Activated CD8-positive, alpha-beta T cell treated with anti-CD3 and anti-CD28 coated beads for 36 hours (primary cell): ENCODE measurements at regions not wholly inside any gene's neighbourhood (a gene's known extent, or its start where the extent isn't known, plus 50 kb on each side); places are given as distances from the start of the nearest gene placed in this dataset.

Experiments used
- ATAC-seq: fragments of 200-7000 bp; cut with Tn5 transposase; one replicate; pipeline ENCODE4 v1.10.0; 2021; ENCODE audit warnings: mild to moderate bottlenecking, moderate library complexity
- CTCF ChIA-PET: fragments of 350-600 bp; sonication (Branson Sonifier 250); formaldehyde crosslinking; loops from one replicate; lab custom pipeline; 2021; ENCODE audit warnings: antibody characterized with exemption; lab: Charles Lee
- POLR2A ChIA-PET: fragments of 350-600 bp; sonication (Branson Sonifier 250); formaldehyde crosslinking; loops from one replicate; lab custom pipeline; 2021; ENCODE audit warnings: antibody characterized with exemption; lab: Charles Lee
- DNase-seq: peaks from one replicate; pipeline ENCODE4 v3.0.0-alpha.2; 2020
- H3K27ac Mint-ChIP-seq: one replicate; pipeline ENCODE4 v1.8.0; 2021; ENCODE audit warnings: mild to moderate bottlenecking, mixed read lengths
- H3K27me3 Mint-ChIP-seq: one replicate; pipeline ENCODE4 v1.8.0; 2021; ENCODE audit warnings: mixed read lengths
- H3K36me3 Mint-ChIP-seq: one replicate; pipeline ENCODE4 v1.8.0; 2021; ENCODE audit warnings: low read depth, mixed read lengths
- H3K4me1 Mint-ChIP-seq: one replicate; pipeline ENCODE4 v1.8.0; 2021; ENCODE audit warnings: low read depth, mixed read lengths
- H3K4me3 Mint-ChIP-seq: one replicate; pipeline ENCODE4 v1.8.0; 2021; ENCODE audit warnings: mild to moderate bottlenecking, moderate library complexity, mixed read lengths
- H3K9me3 Mint-ChIP-seq: one replicate; pipeline ENCODE4 v1.8.0; 2021; ENCODE audit warnings: mixed read lengths
- intact Hi-C: fragments of 100-400 bp; cut with micrococcal nuclease; formaldehyde crosslinking; loops from one replicate; pipeline ENCODE4 v1.10.0; 2022
- TF ChIP-seq, protein P1 (sequence below): fragments of 200-600 bp; IDR thresholded peaks from one replicate; pipeline ENCODE4 v1.8.0; 2022; ENCODE audit warnings: antibody characterized with exemption, mild to moderate bottlenecking

DNA sequence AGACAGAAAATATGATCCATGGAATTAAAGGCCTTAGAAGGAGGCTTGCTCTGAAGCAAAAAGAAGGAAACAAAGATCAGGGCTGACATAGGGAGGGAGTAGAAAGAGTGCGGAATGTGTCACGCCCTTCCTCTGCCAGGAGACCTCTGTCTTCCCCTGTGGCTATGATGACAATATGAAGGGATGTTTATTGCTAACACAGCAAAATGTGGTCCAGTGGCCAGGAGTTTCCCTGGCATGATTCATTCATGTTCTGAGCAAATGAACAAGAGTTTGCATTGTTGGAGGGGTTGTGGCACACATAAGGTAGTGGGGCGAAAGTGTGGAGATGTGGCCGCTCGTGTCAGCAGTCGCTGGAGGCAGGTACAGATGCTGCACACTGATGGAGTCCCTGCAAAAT is 169.4 kb downstream of the SHQ1 start:
- Mint-ChIP-seq H3K9me3 (no peaks in the 10 kb centered on the region), H3K27me3 (no peaks in the 10 kb centered on the region), H3K4me3 (no peak overlapping the region), H3K36me3 (no peaks in the 10 kb centered on the region), H3K27ac (no peak overlapping the region), H3K4me1 (peaks cover 11% of the 10 kb centered on the region)
- POLR2A ChIA-PET = no interaction called here
- TF ChIP-seq, protein P1, sequence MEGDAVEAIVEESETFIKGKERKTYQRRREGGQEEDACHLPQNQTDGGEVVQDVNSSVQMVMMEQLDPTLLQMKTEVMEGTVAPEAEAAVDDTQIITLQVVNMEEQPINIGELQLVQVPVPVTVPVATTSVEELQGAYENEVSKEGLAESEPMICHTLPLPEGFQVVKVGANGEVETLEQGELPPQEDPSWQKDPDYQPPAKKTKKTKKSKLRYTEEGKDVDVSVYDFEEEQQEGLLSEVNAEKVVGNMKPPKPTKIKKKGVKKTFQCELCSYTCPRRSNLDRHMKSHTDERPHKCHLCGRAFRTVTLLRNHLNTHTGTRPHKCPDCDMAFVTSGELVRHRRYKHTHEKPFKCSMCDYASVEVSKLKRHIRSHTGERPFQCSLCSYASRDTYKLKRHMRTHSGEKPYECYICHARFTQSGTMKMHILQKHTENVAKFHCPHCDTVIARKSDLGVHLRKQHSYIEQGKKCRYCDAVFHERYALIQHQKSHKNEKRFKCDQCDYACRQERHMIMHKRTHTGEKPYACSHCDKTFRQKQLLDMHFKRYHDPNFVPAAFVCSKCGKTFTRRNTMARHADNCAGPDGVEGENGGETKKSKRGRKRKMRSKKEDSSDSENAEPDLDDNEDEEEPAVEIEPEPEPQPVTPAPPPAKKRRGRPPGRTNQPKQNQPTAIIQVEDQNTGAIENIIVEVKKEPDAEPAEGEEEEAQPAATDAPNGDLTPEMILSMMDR = no peak
- peak; percentile 39 for ATAC-seq
- intact Hi-C loops = no loop called here
- peak; percentile 21 for DNase-seq
- CTCF ChIA-PET = no interaction called here

DNA sequence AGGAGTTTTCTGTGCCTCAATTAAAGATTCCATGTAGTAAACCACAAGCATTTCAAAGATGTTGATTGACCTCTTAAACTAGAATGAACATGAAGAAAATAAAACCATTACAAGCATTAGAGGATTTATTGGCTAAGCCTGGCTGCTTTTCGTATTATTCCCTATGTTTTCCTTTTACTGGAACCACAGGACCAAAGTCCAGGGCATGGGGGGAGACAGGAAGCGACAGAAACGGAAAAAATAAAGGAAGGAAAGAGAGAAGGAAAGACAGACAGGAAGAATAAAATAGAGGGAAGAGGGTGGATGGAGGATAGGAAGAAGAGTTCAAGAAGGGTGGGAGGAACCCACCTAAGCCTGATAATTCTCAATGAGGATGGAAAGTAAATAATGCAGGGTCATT is 169.9 kb downstream of the SHQ1 start:
- no peak overlapping the region for H3K4me3 Mint-ChIP-seq
- intact Hi-C loops = no loop called here
- no peak overlapping the region for H3K27ac Mint-ChIP-seq
- ATAC-seq (no peak), DNase-seq (no peak)
- H3K9me3 Mint-ChIP-seq = no peaks in the 10 kb centered on the region
- POLR2A ChIA-PET = no interaction called here
- TF ChIP-seq, protein P1 = no peak
- CTCF ChIA-PET = no interaction called here
- H3K36me3 Mint-ChIP-seq = no peaks in the 10 kb centered on the region
- H3K27me3 Mint-ChIP-seq = no peaks in the 10 kb centered on the region
- H3K4me1 Mint-ChIP-seq = peaks cover 11% of the 10 kb centered on the region

DNA sequence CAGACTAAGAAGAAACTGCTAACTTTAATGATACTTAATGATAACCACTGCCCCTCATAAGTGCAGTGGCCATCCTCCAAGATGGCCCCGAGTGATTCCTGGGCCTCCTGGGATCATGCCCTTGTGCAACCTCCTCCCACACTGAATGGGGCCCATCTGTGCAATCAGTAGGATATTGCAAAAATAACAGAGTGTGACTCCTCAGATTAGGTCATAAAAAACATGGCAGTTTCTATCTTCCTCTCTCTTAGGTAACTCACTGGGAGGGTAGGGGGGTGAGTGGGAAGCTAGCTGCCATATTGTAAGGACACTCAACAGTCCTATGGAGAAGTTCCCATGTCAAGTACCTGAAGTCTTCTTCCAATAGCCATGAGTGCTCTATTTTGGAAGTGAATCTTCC is 173.0 kb downstream of the SHQ1 start:
- Mint-ChIP-seq H3K4me1 (no peaks in the 10 kb centered on the region), H3K4me3 (no peak overlapping the region), H3K27ac (no peak overlapping the region), H3K36me3 (no peaks in the 10 kb centered on the region), H3K9me3 (no peaks in the 10 kb centered on the region), H3K27me3 (no peaks in the 10 kb centered on the region)
- TF ChIP-seq, protein P1 = no peak
- DNase-seq = no peak
- intact Hi-C loops = no loop called here
- CTCF ChIA-PET = interaction anchor here (1.0 kb wide), 1 partner anchor 410 kb away, joined by 3 read pairs; no protein-coding TSS in a partner anchor
- no peak for ATAC-seq
- POLR2A ChIA-PET = interaction anchor here (1.0 kb wide), 1 partner anchor 11 kb away, joined by 5 read pairs; no protein-coding TSS in a partner anchor

DNA sequence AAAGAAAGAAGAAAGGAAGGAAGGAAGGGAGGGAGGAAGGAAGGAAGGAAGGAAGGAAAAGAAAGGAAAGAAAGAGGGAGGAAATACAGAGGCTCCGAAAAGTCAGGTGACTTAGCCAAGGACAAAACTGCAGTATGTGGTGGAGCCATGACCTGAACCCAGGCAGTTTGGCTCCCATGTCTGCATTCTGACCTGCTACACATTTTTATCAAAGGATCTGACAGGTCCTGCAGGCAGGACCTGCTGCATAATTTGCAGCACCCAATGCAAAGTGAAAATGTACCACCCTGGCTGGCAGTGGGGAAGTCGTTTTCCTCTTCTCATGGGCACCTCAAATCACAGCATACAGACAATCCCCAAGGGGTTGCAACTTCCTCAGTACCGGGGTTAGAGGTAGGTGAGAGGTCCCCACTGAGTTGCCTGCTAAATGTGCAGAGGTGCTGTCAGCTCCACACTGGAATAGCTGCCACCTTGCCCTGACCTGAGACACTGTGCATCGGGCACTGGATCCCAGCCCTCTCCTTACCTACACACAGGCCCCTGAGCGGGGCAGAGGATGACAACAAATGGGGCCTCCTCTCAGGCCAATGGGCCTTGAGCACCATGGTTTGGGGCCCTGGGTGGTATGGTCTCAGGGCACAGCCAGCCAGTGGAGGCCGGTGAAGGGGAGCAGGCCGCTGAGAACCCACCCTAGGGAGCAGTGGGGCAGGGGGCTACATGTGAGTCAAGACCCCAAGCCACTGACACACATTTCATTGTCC is 175.1 kb downstream of the SHQ1 start:
- Mint-ChIP-seq H3K4me1 (no peaks in the 10 kb centered on the region), H3K4me3 (no peak overlapping the region), H3K9me3 (no peaks in the 10 kb centered on the region), H3K36me3 (no peaks in the 10 kb centered on the region), H3K27ac (no peak overlapping the region), H3K27me3 (no peaks in the 10 kb centered on the region)
- DNase-seq (no peak), ATAC-seq (no peak)
- POLR2A ChIA-PET = no interaction called here
- CTCF ChIA-PET = no interaction called here
- intact Hi-C loops = no loop called here
- TF ChIP-seq, protein P1 = no peak

DNA sequence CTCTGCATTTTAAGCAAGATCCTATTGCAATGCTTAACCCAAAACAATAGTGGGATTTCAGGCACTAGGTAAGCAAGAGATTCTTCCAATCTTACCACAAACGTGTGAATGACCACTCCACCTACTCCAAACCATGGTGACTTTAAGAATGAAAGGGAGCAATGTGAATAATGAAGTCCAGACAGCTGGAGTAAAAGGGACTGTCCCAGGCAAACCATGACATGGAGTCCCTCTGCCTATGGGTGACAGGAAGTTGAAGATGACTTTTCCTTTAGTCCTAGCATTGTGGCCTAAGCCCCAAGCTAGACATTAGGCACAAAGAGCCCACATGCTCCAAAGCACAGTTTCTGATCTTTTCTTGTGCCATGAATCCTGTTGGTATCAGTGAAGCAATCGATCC is 179.0 kb downstream of the SHQ1 start:
- H3K4me1 Mint-ChIP-seq = no peaks in the 10 kb centered on the region
- TF ChIP-seq, protein P1 = no peak
- H3K4me3 Mint-ChIP-seq = no peak overlapping the region
- no peaks in the 10 kb centered on the region for H3K36me3 Mint-ChIP-seq
- no peaks in the 10 kb centered on the region for H3K27me3 Mint-ChIP-seq
- ATAC-seq (no peak), DNase-seq (no peak)
- no peaks in the 10 kb centered on the region for H3K9me3 Mint-ChIP-seq
- intact Hi-C loops = loop anchor here (5.0 kb wide), 1 partner anchor 153 kb away; no protein-coding TSS in a partner anchor
- CTCF ChIA-PET = no interaction called here
- POLR2A ChIA-PET = no interaction called here
- H3K27ac Mint-ChIP-seq = no peak overlapping the region
